ENCODE measurements at regions not wholly inside any gene's neighbourhood (a gene's known extent, or its start where the extent isn't known, plus 50 kb on each side); places are given as distances from the start of the nearest gene placed in this dataset.

DNA sequence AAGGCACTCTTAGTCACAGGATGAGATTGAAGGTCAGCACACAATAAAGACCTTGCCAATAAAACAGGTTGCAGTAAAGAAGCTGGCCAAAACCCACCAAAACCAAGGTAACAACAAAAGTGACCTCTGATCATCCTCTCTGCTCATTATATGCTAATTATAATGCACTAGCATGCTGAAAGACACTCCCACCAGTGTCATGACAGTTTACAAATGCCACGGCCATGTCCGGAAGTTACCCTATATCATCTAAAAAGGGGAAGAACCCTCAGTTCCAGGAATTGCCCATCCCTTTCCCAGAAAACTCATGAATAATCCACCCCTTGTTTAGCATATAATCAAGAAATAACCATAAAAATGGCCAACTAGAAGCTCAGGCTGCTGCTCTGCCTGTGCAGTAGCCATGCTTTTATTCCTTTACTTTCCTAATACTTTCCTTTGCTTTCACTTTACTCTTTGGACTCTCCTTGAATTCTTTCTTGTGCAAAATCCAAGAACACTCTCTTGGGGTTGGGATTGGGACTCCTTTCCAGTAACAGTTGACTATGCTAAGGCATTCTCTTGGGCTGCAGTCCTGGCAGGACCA, 527.3 kb upstream of the MAP3K7 start:
- no peak overlapping the region for H3K23ac ChIP-seq (ENCODE audit: insufficient read length)
- FAIRE-seq = no peak
- TF ChIP-seq, protein P1, sequence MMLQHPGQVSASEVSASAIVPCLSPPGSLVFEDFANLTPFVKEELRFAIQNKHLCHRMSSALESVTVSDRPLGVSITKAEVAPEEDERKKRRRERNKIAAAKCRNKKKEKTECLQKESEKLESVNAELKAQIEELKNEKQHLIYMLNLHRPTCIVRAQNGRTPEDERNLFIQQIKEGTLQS (IDR thresholded peaks at IDR 0.05; ENCODE audit: insufficient read depth, low read depth, low read length) = no peak
- TF ChIP-seq HDAC6 (IDR thresholded peaks at IDR 0.05; ENCODE audit: low read depth, low read length) = no peak
- no peak for TF ChIP-seq SUZ12 (IDR thresholded peaks at IDR 0.05; ENCODE audit: low read length)
- no peak for TF ChIP-seq RNF2 (IDR thresholded peaks at IDR 0.05; ENCODE audit: borderline replicate concordance, low read depth, low read length, missing control alignments, poor library complexity, severe bottlenecking)

More for the DNA sequence above, 527.3 kb upstream of the MAP3K7 start:
- Histone ChIP-seq H3K4ac (replicated peaks; ENCODE audit: insufficient read length, low read depth, low read length) (no peak overlapping the region), H4K8ac (ENCODE audit: extremely low read depth, insufficient read depth, low read length) (no peak overlapping the region), H3K9ac (replicated peaks in 1 of 4; ENCODE audit: extremely low read depth in 1 of 4, low read depth in 3 of 4, low read length in 3 of 4) (no peak overlapping the region), H3K4me2 (ENCODE audit: insufficient read depth in 1 of 2, low read depth in 2 of 2, low read length in 2 of 2) (no peak overlapping the region), H3K79me1 (ENCODE audit: low read depth, low read length) (no peaks in the 10 kb centered on the region), H4K91ac (replicated peaks; ENCODE audit: insufficient read length, low read length) (no peak overlapping the region), H3K56ac (replicated peaks; ENCODE audit: insufficient read length, low read depth, low read length) (no peak overlapping the region), H3K9me3 (ENCODE audit: insufficient read depth in 2 of 2, low read depth in 1 of 2, low read length in 1 of 2) (no peaks in the 10 kb centered on the region), H3K14ac (ENCODE audit: insufficient read length) (no peak overlapping the region), H3K79me2 (ENCODE audit: control insufficient read depth in 1 of 2, insufficient read depth in 2 of 2, low read length in 2 of 2) (no peaks in the 10 kb centered on the region), H2AK5ac (ENCODE audit: low read depth, low read length) (no peak overlapping the region), H4K20me1 (replicated peaks in 1 of 2; ENCODE audit: control insufficient read depth in 1 of 2, insufficient read depth in 2 of 2, low read length in 2 of 2) (no peaks in the 10 kb centered on the region), H3K4me1 (replicated peaks in 1 of 4; ENCODE audit: control insufficient read depth in 3 of 4, insufficient read depth in 4 of 4, low read length in 3 of 4) (no peaks in the 10 kb centered on the region), H3K27me3 (replicated peaks in 1 of 4; ENCODE audit: control insufficient read depth in 3 of 4, extremely low read depth in 1 of 4, insufficient read depth in 3 of 4, low read length in 3 of 4) (peaks cover 0 to 1% (median 0%) of the 10 kb centered on the region in 4 experiments; a peak in 1 of 7 replicates), H2AFZ (ENCODE audit: low read length) (no peak overlapping the region), H4K5ac (ENCODE audit: insufficient read length, low read depth, low read length) (no peak overlapping the region), H3K36me3 (ENCODE audit: control insufficient read depth in 2 of 4, insufficient read depth in 4 of 4, low read length in 3 of 4) (no peaks in the 10 kb centered on the region), H2BK15ac (ENCODE audit: low read length) (no peak overlapping the region), H3K4me3 (ENCODE audit: extremely low read depth in 1 of 4, insufficient read depth in 2 of 4, low read depth in 3 of 4, low read length in 4 of 4) (no peak overlapping the region), H2BK120ac (replicated peaks; ENCODE audit: low read depth, low read length) (no peak overlapping the region), H2BK20ac (ENCODE audit: low read length) (no peak overlapping the region), H2BK5ac (ENCODE audit: low read depth, low read length) (no peak overlapping the region), H3K27ac (ENCODE audit: low read depth, low read length) (no peak overlapping the region), H3K23me2 (ENCODE audit: low read depth, low read length) (no peaks in the 10 kb centered on the region), H3K18ac (ENCODE audit: extremely low read depth, low read length) (no peak overlapping the region), H2BK12ac (ENCODE audit: low read depth, low read length) (no peak overlapping the region)
- 94% methylated on average over 2 of the region's 2 CpGs; no CpG with 5 or more reads in 1 of the 2 experiments for WGBS, 2 experiments (ENCODE audit: extremely low coverage in 1 of 2, insufficient coverage in 1 of 2, insufficient read length in 1 of 2, insufficient replicate concordance in 2 of 2, low coverage in 1 of 2, low lambda C conversion rate in 2 of 2, missing lambda C conversion rate in 1 of 2)
- ChIA-PET CTCF (ENCODE audit: partially characterized antibody) (interaction anchor here (2.4 kb wide), 1 partner anchor 34 kb away, joined by 9 read pairs; no protein-coding TSS in a partner anchor), POLR2A (ENCODE audit: partially characterized antibody) (no interaction called here)
- DNase-seq (ENCODE audit: low read depth in 1 of 2, low spot score in 2 of 2) = no peak

Data from H1 (cell line).